Posterior vena cava (tissue), 2 donors: ENCODE measurements at regions not wholly inside any gene's neighbourhood (a gene's known extent, or its start where the extent isn't known, plus 50 kb on each side); places are given as distances from the start of the nearest gene placed in this dataset.

Source experiments
- DNase-seq: peaks from one replicate; pipeline ENCODE4 v3.0.0-alpha.2; 2020; ENCODE audit warnings: low spot score
- intact Hi-C, 2 donors: fragments of 100-400 bp; cut with DNase I; formaldehyde crosslinking; loops; one replicate each; pipeline versions ENCODE4 v1.14.1 to v1.14.2; 2022 to 2023
- donor health status: DM: yes; HTN: yes; CAD: no.
- donor health status: DM: yes; HTN: yes; CAD: no.

DNA sequence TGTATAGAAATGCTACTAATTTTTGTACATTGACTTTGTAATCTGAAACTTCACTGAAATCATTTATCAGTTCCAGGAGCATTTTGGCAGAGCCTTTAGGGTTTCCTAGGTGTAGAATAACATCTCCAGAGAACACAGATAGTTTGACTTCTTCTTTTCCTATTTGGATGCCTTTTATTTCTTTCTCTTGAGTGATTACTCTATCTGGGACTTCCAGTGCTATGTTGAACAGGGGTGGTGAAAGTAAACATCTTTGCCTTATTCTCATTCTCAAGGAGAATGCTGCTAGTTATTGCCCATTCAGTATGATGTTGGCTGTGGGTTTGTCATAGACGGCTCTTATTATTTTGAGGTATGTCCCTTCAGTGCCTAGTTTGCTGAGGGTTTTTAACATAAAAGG lies 697.9 kb upstream of the ROBO1 start:
- DNase-seq = no peak
- intact Hi-C loops = loop anchor here in 1 of 2 donors (10.0 kb wide), 1 partner anchor 1681 kb away; no protein-coding TSS in a partner anchor

DNA sequence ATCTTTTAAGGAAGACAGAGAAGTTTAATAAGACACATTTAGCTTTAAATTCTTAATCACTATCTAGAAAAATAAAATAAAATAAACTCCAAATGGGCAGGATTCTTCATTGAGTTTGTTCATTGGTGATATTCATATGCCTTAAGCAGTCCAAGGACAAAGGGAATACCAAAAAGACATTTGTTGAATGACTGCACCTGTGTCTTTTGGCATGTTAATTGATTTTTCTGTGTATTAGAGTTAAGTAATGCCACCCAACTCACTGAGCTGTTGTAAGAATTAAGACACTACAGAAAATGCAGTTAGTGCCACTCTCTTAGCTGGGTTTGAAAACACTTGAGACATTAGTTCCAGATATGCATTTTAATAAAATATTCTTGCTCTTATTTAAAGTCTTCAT lies 683.6 kb upstream of the ROBO1 start:
- DNase-seq = no peak
- intact Hi-C loops = no loop called here

DNA sequence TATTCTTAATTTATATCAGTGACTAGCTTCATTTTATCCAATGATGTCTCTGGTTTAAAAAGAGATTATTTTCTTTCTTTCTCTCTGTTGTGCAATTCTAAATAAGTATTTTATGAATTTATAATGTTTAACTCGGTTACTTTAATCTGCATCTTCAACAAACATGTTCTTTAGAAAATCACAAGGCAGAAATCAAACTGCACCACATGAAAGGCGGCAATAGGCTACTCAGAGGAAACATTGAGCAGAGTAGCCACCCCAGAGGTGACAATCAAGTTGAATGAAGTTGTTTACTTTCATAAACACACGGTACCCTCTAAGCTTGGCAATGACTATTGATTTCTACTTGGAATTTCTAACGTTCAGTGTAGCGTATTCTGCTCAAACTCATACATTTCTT lies 677.8 kb upstream of the ROBO1 start:
- no peak for DNase-seq
- intact Hi-C loops = no loop called here

DNA sequence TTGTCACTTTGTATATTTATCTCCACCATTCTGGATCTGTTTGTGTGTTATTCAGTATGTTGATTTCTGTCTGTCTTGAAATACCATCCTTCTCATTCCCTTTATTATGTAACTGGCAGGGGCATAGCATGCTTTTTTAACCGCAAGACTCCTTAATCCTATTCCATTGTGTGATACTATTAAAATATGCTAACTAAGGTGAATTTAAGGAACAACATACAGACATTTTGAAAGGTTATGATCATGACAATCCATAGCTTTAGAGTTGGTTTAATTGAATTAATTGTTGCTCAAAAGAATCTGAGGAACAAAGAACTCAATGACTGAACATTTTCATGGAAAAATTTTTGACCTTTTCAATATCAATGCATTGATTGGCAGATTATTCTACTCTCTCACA lies 677.3 kb upstream of the ROBO1 start:
- DNase-seq = no peak
- intact Hi-C loops = no loop called here

DNA sequence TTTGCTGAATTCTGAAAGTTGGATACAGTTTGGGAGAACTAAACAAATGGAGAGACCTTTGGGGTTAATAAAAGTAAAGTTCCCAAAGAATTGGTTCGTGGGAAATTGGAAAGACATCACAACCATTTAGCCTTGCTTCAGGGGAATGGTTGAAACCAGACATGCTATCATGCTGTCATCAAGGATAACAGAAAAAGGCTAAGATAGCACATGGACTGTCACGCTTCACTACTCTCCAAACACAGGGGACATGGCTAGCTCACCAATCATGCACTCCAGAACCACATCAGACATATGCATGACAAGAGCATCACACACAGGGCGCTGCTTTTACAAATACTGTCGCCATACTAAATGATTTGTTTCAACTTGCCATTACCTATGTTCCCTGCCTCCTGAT lies 671.7 kb upstream of the ROBO1 start:
- DNase-seq = no peak
- intact Hi-C loops = no loop called here

DNA sequence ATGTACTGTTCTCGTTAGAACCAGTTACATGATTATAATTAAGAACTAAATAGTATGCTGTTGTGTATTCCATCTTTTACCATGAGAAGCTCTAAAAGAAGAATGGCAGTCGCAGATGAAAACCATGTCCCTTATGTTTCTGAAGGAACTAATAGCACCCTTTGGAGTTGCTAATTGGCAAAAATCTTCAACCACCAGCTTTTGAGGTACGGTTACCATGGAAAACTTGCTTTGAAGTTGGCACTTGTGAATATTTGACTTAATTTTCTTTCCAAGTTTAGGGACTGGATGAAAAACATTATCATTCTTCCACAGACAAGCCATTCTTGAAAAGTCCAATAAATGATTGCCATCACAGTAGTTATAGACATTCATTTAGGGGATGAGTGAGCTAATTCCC lies 666.6 kb upstream of the ROBO1 start:
- intact Hi-C loops = no loop called here
- no peak for DNase-seq

DNA sequence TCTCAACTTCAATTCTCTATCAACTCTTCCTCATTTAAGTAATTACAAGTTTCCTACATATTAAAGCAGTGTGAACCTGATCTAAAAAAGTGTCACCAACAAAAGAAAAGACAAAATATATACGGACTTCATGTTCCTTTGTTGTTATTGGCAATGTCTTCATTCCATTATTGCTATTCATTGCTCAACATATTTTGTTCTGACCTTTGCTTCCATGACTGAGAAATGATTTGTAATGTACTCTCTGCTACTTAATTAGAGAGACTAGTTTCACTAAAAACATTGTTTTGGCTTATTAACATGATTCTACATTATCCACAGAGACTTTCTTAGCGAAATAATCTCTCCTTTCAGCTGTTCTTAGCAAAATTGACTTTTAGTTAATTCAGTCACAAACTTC lies 657.2 kb upstream of the ROBO1 start:
- no peak for DNase-seq
- intact Hi-C loops = no loop called here

DNA sequence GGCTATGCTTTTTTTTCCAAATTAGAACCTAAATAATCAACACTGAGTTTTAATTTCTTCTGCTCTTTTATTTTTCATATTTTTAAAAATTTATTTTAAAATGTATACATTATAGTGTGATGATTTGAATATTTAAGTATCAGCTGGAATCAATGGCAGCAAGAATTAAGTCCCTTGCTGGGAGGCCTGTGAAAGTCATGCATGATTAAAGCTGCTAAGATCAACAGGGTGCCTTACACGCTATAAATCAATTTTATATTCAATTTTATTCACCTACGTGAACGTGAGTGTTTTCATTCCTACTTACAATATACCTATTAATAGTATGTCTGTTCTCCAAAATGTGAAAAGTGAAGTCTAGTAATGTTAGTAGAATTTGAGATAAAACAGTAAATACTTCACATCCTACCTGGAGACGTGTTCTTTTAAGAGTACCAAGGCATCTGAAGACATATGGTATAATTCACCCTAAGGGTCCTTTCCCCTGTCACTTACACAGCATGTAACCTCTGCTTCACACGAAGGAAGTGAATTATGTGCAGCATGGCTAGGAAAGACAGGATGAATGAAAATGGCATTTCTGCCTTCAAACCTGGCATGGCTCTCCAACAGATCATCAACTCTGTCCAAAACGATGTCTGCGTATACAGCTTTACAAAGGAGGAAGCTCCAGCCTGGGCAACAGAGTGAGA lies 640.4 kb upstream of the ROBO1 start:
- intact Hi-C loops = no loop called here
- DNase-seq = no peak

DNA sequence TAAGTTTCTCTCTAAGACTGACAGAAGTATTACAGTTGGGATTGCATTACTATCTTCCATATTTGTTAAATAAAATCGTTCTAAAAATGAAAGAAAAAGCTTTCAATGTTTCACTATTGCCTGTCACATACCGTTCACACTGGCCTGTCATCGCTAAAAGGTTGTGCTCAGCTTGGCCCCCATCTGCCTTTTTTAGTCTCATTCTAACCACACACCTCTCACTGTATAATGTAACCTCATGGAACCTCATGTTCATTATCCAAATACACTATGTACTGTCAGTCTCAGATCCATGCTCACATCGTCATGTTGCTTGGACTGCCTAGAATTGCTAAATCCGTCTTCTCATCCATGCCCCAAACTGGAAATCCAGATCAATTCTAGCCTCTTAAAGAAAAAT lies 637.8 kb upstream of the ROBO1 start:
- intact Hi-C loops = no loop called here

DNA sequence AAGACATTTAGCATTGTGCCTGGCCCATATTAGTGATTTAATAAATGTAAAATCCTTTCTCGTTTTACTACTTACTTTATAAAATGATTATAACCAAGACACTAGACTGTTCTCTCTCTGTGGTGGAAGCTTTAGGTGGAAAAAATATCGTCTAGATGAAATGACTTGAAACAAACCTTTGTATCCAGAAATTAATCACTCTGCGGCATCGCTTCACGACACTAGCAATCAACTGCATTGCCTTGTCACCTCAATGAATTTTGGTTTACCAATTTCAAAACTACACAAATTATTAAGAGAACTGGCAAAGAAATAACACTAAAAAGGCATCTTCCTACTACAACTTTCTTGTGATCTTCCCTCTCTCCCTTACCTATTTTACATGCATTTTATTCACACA lies 627.2 kb upstream of the ROBO1 start:
- no peak for DNase-seq
- intact Hi-C loops = no loop called here

More for the DNA sequence above, 637.8 kb upstream of the ROBO1 start:
- DNase-seq = no peak

DNA sequence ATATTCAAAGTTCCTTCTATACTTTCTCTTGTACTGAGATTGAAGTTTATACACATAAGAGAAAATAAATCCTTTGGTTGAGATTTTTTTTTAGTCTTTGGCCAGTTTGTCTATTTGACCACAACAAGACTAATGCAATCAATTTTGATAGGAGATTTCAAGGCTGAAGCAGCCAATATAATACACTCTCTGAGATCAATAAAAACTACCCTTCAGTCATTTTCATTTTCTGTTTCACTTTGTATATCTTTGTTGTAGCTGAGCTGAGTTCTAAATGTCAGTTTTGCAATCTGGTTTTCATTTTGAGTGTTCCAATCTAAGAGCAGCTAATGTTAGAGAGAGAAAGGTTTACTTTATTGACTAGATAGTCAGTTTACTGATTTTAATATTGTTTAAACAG lies 623.8 kb upstream of the ROBO1 start:
- DNase-seq = no peak
- intact Hi-C loops = no loop called here

DNA sequence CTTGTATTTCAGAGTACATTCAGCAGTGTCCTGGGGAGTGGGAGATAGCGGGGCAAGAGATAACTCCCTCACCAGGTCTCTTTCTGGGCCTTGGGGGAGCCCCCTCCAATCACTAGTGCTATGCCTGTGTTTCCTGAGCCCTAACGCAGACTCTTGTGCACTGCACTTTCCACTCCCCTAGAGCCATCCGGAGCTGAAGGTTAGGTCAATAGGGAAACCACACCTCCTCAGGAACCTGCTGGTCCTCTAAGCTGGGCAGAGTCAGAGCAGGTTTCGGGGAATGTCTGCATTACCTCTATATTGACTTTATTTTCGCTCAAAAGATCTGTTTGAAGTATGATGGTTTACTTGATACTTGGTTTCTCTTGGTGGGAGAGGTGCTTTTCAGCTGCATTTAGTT lies 617.0 kb upstream of the ROBO1 start:
- no peak for DNase-seq
- intact Hi-C loops = no loop called here

DNA sequence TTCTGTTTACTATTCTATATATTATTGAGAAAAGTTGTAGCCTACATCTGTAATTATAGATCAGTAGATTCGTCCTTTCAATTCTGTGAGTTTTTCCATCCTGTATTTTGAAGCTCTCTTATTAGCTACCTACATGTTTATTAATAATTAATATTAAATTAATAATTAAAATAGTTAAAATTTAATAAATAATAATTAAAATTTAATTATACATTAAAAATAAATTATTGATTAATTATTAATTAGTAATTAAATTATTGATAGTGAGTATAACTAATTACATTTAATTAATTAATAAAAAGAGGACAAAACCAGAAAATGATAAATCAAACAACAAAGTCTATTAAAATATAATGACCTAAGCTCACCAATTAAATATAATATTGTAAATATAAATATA lies 606.6 kb upstream of the ROBO1 start:
- intact Hi-C loops = no loop called here
- DNase-seq = no peak

DNA sequence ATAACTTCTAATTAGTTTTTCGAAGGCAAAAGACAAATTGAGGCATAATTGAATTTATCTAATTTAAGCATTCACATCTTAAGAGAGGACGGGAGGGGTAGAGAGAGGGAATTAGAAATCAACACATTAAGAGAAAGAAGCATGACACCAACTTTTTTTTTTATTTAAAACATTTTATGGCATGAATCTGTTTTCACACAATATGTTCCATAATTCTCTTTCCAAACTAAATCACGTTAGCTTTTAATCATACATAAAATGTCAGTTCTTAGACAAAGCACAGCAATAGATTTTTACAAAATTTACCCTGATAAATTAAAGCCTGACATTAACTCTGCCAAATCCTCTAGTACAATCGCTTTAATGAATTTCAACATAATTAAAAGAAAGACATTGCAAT lies 600.8 kb upstream of the ROBO1 start:
- no peak for DNase-seq

DNA sequence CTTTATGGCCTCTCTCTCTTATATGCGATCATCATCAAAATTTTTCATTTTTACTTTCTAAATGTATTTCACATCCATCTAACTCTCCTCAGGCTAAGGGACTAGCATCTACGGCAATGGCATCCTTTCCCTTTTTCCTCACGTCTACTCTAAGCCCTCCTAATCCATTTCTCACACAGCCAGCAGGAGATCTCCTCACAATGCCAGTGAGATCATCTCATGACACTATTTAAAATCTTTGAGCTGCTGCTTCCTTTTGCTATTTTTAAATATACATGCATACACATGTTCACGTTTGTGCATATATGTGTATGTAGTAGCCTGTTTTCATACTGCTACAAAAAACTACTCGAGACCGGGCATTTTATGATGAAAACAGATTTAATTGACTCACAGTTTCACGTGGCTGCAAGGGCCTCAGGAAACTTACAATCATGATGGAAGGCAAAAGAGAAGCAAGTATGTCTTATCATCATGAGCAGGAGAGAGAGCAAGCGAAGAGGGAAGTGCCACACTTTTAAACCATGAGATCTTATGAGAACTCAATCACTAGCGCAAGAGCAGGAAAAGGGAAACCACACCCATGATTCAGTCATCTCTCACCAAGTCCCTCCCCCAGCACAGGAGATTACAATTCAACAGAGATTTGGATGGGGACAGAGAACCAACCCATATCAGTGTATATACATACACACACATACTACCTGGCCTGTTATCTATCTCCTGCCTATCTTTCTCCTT lies 599.2 kb upstream of the ROBO1 start:
- intact Hi-C loops = no loop called here
- no peak for DNase-seq

More for the DNA sequence above, 600.8 kb upstream of the ROBO1 start:
- intact Hi-C loops = no loop called here

DNA sequence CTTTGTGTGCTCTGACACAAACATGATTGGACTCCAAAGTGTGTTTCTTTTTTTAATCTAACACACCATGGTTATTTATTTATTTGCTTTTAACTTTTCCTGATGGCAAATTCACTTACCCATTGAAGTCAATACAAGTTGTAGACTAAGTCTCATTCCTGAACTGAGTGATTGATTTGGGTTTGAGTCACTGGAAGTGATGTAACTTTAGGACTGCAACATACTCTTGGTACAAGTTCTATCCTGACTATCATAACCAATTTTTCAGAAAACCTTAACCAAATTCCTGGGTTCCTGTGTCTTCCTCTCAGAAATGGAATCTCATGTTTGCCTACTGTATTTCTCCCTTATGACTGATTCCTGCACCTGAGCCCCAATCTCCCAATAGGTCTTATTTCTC lies 590.0 kb upstream of the ROBO1 start:
- DNase-seq = no peak
- intact Hi-C loops = no loop called here

DNA sequence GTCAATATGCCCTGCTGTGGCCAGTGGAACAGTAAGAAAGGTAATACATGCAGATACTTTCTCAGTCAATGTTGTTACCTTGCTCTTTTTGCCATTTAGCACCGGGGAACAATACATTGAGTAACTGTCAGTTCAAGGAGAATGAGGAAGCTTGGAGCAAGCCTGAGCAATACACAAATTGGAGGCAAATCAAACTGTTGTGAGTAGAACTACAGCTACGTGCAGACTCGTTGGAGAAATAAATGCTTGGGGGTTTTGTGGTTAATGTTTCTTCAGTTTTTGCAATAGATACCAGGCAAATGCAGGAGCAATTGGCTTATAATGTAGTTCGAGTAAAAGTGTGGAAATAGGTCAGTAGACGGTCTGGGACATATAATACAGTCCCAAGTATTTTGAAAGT lies 587.3 kb upstream of the ROBO1 start:
- DNase-seq = no peak
- intact Hi-C loops = no loop called here

DNA sequence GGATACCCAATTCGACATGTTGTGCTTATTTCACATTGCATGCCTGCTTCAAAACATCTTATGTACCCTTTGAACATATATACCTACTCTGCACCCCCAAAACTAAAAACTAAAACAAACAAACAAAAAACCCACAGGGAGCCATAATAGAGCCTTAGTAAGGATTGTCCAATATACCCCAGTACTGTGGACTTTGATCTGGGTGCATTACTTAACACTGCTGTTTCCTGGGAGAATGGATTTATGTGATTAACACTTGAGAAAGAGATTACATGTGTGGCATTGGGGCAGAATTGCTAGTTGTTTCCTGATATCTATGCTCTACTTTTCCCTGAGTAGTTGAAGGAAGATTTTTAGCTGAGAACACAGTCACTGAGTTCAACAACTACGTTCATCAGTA lies 583.4 kb upstream of the ROBO1 start:
- intact Hi-C loops = no loop called here

DNA sequence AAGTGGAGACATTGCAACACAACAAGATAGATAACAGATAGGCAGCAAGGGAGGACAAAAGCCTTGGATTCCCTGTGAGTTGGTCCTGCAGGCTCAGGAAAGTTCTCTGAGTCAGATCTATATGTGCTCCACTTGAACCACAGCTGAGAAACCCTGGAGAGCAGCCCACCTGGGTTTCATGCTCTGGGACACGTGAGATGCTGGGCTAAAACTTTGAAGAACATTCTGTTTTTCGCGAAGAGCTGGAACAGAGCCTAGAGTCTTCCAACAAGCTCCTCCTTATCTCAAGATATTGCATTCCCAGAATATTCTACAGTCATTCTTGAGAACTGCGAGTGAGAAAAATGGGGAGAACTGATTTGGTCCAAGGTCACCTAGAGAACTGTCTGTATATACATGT lies 583.0 kb upstream of the ROBO1 start:
- no peak for DNase-seq
- intact Hi-C loops = no loop called here

More for the DNA sequence above, 583.4 kb upstream of the ROBO1 start:
- no peak for DNase-seq

DNA sequence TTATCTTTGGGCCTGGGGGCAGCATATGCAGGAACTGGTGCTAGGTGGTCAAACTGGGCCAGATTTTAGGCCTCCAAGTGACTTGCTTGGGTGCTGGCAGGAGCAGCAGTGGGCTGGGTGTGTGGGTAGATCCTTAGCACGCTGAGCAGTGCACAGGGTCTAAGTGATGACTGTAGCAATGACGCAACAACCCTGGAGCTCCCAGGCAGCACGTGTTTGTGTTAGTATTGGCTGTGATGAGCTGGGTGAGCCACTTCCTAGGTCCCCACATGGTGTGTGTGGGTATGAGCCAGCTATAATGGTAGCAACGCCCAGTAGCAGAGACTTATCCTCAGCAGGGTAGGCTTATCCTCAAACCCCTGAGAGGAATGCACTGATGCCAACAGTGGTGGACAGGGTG lies 570.6 kb upstream of the ROBO1 start:
- no peak for DNase-seq
- intact Hi-C loops = no loop called here

DNA sequence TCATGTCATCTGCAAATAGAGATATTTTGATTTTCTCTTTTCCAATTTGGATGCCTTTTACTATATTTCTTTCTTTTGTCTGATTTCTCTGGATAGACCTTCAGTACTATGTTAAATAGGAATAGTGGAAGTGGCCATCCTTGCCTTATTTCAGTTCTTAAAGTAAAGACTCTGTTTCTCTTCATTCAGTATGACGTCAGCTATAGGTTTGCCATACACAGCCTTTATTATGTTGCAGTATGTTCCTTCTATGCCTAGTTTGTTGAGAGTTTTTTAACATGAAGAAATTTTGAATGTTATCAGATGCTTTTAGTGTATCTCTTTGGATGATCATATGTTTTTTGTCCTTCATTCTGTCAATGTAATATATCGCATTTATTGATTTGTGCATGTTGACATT lies 566.7 kb upstream of the ROBO1 start:
- intact Hi-C loops = no loop called here
- DNase-seq = no peak
